ENCODE measurements at regions not wholly inside any gene's neighbourhood (a gene's known extent, or its start where the extent isn't known, plus 50 kb on each side); places are given as distances from the start of the nearest gene placed in this dataset.
"Not testable (repeated sequence)": the region's sequence is repeated elsewhere in the genome, so short reads cannot be mapped to it uniquely, and the experiment has no call there.

DNA sequence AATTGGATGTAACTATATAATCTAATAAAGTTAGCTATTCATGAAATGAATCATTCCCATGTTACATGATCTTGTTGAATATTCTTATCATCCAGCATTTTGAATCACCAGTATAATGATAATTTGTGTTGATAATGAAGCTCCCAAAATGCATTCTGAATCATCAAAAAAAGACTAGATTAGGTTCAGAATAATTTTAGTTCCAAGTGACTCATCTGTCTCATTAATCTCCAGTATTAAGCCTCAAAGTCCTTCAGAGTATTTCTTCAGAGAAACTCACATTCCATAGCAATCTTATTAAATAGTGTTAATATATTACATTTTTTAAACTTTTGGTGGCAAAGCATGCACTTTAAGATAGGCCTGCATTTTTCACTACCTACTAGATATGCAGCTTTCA is 207.5 kb downstream of the SLITRK5 start:
- no peak for FAIRE-seq

DNA sequence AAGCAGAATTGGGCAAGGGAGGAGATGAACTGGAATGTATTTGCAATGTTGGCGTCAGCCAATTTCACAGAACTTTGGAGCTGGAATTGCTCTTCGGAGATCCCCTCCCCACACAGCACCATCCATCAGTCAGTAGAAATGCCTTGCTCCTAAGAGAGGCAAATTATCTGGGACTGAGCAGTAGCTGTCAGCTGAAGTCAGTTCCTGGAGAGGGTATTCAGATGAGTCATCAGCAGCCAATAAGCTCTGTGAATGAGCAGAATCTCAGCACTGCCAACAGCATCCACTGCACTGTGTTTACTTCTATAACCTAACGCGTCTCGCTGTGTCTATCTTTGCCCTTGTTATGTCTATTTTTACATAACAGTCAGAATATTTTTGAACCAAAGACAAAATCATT is 213.7 kb downstream of the SLITRK5 start:
- FAIRE-seq: no peak

DNA sequence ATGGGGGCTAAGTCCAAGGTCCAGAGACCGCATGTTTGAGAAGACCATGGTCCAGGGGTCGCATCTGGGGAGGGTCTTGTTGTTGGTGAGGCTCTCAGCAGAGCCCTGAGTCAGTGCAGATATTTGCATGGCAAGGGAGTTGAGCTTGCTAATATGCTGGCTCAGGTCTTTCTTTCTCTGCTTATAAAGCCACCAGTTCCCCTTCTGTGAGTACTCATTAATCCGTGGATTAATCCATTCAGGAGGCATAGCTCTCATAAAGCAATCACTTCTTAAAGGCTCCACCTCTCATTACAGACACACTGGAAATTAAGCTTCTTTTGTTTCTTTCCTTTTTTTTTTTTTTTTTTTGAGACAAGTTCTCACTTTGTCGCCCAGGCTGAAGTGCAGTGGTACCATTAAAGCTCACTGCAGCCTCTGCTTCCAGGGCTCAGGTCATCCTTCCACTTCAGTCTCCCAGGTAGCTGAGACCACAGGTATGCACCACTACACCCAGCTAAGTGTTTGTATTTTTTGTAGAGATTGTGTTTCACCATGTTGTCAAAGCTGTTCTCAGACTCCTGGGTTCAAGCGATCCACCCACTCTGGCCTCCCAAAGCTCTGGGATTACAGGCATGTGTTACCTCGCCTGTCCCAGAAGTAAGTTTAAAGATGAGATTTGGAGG is 216.4 kb downstream of the SLITRK5 start:
- no peak for FAIRE-seq

DNA sequence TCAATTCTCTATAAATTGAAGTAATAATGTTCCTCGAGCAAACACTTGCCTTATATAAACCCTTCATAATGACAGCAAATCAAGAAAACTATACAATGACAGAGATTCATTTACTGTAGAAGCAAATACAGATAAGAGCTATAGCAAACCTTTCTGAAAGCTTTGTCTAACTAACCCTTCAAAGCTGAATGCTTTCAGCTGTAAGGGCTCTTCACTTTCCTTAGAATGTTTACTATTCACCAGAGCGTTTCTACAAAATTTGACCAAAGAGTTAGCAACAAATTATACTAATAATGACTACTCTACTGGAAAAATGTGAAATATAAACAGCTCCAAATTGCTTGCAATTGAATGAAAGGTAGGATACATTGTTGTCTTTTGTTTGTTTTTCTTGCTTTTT is 218.1 kb downstream of the SLITRK5 start:
- FAIRE-seq: no peak

DNA sequence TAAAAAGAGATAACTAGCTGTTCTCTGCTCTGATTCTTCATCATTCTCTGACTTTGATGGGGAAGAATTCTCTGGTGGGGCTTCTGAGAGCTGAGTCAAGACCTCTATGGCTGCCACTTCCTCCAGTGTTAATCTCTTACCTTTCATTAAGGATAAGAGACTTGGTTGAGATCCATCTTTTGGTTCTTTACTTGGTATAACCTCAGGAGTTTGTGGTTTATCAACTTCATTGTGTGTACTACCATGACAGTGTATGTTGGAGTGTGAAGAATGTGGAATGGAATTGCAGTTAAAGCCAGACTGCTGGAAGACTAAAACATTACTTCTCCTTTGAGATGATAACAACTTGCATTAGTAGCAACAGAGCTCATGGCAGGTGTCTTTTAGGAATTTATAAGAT is 222.0 kb downstream of the SLITRK5 start:
- no peak for FAIRE-seq

DNA sequence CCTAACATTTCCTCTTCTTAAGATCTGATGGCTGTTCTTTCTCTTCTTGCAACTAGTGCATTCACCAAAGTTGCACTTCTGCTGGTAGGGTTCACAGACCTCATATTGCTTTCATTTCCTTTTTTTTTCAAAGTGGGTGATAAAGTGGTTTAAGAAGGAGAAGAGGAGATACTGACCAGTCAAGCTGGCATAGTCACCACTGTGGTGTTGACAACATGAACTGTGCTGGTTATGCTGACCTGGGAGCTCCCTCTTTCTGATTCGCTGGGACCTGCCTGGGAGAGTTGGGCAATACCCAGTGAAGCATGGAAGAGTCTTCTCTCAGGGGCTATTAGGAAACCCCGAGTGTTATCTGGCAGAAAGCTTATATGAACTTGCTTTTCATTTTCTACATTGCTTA is 222.9 kb downstream of the SLITRK5 start:
- FAIRE-seq: no peak

DNA sequence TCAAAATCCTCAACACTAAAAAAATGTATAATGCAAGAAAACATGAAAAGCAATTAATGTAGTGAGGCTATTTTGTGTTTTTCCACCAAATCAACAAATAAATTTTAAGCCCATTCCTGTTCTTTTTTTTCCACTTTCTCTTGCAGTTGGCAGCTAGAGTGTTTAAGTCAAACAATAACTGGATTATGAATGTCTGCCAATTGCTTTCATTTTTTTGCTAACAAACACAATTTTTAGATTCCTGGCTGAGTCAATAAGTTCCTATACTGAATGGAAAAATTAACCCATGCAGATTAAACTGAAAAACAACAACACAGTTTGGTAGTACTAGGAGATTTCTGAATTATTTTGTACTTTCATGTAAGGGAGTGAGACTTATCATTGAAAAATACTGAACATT is 232.4 kb downstream of the SLITRK5 start:
- no peak for FAIRE-seq

DNA sequence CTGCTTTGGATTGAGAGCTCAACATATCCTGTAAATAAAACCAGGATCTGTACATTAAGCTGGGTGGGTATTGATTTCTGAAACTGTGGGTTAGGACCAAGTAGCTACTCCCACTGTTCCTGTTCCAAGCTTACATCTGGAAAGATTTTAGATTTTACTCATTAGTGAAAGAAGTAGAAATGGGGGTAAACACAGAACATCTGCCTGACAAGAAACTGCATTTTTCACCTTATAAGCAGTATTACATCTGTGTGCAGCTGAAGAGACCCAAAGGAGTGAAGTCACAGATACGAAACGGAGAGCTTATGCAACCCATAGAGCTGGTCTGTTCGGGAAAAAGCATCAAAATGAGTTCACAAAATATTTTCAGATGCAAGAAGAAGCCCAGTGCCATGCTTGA is 235.2 kb downstream of the SLITRK5 start:
- no peak for FAIRE-seq

DNA sequence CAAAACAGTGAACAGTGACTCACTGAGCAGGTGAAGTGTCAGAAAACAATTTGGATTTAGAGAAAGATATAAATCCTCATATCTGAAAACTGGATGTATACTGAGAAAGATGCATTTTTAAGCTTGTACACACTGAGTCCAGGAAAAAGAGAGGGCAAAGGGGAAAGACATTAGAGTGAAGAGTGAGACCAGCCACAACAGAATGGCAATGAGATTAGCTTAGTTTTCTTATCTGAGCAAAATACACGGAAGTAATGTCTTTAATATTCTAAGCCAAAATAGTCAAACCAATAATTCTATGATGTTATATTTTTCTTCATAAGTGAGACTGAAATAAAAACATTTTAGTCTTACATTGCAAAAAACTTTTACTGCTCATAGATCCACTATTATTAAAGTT is 236.0 kb downstream of the SLITRK5 start:
- FAIRE-seq: no peak

DNA sequence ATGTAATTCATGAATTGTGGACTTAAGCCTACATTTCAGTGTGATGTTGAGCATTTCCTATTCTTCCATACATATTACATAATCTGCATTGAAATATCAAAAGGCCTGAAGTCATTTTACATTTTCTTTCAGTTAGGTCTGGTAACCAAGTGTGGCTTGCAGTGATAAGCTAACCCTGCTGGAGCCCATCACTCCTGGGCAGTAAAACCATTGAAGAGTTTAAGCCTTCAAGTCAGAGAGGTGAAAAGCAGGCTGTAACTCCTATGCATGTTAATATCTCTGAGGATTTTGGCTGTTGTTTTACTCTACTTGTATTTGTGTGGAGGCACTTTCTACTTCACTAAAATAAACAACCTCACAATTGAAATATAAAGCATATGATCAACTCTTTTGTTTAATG is 248.8 kb downstream of the SLITRK5 start:
- no peak for FAIRE-seq

DNA sequence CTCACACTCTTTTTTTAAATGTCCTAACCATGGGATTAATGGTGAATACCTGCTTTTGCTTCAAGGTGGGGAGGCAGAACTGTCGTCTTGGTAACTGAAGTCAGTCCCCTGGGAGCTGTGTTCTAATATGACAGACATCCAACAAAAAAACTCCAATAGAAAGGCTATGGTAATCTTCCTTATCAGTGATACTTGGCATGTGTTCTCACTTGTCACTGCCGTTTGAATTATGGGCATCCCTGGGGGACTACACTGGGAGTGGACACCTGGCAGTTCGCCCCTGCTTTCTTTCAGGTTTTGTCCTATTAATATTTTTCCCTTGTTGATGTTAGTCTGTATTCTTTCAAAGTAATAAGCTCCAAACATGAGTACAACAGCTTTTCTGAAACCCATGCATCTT is 252.6 kb downstream of the SLITRK5 start:
- FAIRE-seq: no peak

DNA sequence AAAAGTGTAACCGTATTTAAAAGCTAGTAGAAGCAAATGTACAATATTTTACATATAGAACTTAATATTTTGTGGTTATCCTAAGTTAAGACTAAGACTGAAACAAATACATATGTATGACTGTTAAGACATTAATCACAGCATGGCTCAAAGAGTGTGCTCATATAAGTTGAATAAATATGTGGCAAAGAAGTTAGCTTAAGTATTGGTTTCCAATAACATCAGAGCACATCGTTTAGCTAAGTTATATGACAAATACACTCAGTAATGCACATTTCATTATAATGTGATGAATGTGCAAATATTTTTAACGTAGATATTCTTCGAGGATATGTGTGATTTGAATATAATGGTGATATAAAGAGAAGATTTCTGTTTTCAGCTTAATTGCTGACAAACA is 253.8 kb downstream of the SLITRK5 start:
- FAIRE-seq: no peak

DNA sequence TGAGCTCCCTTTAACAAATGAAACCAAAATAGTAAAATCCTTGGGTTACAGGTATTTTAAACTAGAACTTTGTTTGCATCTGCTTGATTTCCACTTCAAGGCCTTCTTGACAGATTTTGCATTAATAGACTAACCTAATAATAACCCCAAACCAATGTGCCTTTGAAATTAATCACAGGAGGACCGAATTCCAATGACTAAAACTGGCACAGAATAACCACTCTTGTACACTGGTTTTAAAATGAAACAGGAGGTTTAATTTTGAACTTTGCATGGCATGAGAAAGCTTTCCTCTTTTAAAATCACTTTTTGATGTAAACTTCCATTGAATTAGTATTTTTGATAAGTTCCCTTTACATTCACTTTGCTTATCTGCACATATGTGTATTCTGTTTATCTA is 269.6 kb downstream of the SLITRK5 start:
- FAIRE-seq: no peak

DNA sequence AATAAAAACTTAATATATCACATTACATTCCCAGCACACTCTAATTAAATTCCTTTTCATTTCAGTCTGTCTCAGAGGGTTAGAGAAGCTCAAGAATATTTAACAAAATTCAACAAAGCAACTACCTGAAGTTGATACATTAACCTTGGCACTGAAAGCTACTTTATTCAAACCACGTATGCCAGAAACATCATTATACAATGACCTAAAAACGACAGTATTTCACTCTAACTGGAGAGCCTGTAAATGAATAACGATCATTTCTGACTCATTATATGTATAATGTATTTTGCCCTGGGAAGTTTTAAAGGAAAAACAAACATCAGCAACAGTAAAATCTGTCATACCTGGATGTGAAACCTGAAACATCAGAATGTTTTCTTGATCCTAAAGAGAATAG is 270.1 kb downstream of the SLITRK5 start:
- FAIRE-seq: no peak

DNA sequence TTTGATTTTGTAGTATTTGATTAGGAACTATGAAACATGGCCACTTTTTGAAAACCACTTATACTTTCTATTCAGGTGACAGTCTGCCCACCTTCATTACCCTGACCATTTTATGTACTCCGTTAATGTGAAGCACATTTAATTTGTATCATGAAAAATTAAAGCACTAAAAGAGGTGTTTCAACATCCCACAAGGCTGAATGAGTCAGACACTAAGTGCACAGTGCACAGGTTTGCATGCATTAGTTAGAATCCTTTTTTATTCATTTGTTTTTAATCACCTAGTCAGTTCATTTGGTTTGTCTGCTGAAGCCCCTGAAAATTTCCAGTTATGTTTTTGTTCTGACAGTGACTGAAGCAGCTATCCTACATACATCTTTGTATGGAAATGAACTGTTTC is 271.0 kb downstream of the SLITRK5 start:
- no peak for FAIRE-seq

DNA sequence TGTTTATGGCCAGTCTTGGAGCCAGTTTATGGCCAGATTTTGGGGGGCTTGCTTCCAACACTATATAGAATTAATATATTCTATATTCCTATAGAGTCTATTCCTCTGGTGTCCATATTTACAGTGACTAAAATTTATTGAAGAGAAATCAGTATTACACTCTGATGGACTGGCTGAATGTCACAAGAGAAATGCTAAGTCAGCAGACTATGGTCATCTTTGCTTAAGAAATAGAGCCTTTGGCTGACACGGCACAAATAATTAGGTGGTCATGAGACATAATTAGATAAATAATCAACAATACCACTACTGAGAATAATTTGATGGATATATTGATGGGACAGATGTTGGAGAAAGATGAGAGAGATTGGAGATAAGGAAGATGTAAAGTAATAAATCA is 272.9 kb downstream of the SLITRK5 start:
- FAIRE-seq: no peak

DNA sequence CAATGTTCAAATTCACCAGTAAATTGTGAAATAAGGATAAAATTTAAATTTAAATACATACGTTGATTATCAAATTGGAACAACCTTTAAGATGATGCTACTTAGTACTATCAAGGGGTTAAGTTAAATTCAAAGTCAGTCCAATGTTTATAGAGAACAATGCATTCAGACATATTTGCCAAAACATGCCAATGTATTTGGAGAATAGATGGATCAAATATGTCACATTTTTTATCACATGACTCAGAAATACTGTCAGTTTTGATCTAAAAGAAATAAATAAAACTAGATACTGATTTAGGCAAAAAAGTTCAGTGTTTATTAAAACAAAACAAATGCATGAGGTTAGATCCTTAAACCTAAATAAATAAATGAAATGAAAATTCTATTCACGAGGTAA is 281.2 kb downstream of the SLITRK5 start:
- FAIRE-seq: no peak

DNA sequence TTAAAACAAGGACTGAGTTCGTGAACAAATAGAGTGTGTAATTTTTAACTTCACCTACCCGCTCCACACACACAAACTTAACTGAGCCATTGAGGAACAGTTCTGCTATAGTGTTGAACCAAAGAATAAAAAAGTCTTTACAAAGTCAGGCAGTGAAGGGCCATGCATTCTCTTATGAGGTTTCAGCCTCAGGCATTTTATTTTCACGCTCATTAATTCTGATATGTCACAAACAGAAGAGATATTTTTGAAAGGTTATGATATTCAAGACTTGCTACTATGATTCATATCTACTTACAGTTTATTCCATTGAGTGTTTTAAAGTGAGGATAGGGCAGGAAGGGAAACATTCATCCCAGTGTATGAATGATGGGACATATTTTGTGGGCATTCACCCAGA is 282.2 kb downstream of the SLITRK5 start:
- no peak for FAIRE-seq

DNA sequence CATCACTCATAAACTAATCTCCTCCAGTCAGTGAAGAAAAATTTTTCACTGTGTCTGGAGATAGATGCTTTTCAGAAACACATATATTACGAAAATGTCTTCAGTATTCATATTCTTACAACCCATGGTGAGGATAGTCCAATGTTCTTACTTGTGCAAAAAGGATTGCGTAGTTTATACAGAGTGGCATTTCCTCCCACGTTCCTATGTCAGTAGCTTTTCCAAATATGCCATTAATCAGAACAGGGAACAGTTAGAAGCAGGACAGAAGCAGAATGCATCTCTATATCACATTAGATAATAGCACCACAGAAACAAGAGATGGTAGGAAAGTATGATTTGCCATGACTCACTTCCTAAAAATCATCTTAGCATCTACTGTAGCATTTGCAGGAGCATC is 282.9 kb downstream of the SLITRK5 start:
- FAIRE-seq: no peak

DNA sequence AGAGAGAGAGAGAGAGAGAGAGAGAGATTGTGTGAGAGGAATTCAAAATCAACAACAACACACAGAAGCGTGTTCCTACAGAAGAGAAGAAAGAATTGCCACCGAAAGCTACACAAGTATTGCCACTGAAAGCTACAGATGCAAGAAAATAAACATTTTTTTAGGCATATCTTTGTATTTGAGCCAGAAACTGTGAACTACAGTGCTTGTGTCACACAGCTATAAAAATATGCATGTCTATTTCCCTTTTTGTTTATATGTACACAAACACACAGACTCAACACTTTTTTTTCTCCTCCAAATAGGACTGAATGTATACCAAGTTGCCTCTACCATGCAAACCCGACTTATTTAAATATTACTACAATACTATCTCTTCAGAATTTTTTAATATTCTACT is 290.4 kb downstream of the SLITRK5 start:
- no peak for FAIRE-seq

DNA sequence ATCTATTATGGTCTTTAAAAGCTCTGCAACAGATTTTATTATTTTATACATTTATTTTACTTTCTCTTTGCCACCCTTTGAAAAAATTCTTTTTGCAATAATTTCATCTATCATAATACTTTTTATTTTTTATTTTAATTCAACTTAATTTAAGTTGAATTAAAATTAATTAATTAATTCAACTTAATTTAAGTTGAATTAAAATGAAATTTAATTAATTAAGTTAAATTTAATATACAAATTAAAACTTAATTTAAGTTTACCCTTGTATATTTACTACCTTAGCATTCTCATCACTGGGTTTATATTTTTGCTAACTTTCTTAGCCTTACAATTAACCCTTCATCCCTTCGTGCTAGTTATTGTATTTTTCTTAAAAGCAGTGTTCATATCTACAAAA is 301.4 kb downstream of the SLITRK5 start:
- peak; percentile 32 for FAIRE-seq

DNA sequence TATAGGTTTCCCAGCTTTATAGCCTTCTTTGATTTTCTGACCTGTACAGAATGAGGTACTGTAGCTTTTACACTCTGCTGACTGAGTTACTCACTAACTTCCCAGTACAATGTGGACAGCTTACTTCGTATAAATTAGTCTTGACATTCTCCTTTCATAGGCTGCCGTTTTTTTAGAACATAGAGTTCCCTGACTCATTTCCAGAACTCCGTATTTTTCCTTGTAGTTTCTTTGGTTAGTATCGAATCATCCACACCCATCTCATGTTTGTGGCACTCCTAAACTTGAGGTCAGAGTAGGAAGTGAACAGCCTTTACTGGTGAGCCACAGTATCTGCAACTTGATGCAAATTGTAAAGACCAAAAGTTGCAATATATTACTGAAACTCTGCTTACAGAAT is 303.9 kb downstream of the SLITRK5 start:
- no peak for FAIRE-seq

DNA sequence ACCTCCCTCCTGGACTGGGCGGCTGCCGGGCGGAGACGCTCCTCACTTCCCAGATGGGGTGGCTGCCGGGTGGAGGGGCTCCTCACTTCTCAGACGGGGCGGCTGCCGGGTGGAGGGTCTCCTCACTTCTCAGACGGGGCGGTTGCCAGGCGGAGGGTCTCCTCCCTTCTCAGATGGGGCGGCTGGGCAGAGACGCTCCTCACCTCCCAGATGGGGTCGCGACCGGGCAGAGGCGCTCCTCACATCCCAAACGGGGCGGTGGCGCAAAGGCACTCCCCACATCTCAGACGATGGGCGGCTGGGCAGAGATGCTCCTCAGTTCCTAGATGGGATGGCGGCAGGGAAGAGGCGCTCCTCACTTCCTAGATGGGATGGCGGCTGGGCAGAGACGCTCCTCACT is 305.5 kb downstream of the SLITRK5 start:
- FAIRE-seq: not testable (repeated sequence)

DNA sequence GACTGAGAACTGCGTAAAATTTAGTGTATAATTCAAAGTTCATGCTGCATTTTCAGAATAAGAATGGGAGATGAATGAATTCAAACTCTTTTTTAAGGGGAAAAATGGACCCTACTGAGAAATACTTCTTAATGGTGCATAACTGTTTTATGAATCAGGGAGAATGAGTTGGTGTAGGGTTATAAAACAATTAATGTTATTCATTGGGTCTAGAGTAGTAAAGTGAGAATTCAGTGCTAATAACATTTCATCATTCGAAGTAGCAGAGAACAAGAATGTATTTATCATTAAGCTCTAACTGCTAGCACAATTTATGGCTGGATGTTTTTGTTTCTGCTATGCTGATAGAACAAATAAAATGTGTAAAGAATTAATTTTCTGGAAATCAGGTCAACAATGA is 310.2 kb downstream of the SLITRK5 start:
- no peak for FAIRE-seq

DNA sequence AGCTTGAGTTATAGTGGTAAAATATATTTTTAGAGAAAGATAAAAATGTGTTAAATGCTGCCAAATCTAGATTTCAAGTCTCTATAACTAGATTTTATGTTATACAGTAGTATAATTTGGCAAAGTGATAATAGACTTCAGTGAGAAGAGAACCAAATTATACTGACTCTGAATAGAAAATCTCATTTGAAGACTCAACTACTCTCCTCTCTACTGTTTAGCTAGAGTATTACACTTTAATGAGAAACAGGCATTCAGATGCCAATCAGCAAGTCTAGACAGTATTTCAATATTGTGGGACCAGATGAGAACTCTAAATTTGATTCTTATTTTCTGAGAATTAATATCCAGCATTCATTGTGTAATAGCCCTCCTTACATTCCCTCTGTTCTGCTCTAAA is 311.2 kb downstream of the SLITRK5 start:
- no peak for FAIRE-seq
